ENCODE measurements at regions not wholly inside any gene's neighbourhood (a gene's known extent, or its start where the extent isn't known, plus 50 kb on each side); places are given as distances from the start of the nearest gene placed in this dataset.

DNA sequence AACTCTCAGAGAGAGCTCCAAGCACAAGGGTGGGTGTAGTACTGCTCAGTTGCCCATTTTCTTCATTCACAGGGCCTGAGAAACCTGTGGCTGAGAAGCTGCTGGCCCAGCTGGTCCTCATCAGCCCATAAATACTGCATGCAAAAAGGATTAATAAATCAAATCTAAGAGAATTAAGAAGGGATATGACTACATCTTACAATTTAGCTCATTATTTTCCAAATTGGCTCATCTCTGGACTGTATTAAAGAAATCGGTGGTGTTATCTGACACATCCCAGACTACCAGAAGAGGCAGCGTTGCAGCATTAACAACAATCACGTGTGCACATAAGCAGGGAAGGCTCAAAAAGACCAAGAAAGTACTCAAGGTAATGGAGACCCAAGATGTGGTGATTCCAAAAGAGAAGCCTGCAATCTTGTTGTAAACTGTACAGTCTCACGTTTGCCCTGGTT, 90.7 kb downstream of the CD24 start:
- Histone ChIP-seq H3K9ac (ENCODE audit: low read depth, low read length) (no peak overlapping the region), H3K4me3 (ENCODE audit: low read length) (no peak overlapping the region), H3K4me1 (ENCODE audit: insufficient read depth, low read length) (peaks cover 25% of the 10 kb centered on the region), H3K27me3 (ENCODE audit: insufficient read depth, low read length) (no peaks in the 10 kb centered on the region), H3K9me3 (ENCODE audit: insufficient read depth, low read depth, low read length) (no peaks in the 10 kb centered on the region), H3K36me3 (ENCODE audit: insufficient read depth, low read depth, low read length) (no peaks in the 10 kb centered on the region), H3K27ac (ENCODE audit: low read length) (no peak overlapping the region)

DNA sequence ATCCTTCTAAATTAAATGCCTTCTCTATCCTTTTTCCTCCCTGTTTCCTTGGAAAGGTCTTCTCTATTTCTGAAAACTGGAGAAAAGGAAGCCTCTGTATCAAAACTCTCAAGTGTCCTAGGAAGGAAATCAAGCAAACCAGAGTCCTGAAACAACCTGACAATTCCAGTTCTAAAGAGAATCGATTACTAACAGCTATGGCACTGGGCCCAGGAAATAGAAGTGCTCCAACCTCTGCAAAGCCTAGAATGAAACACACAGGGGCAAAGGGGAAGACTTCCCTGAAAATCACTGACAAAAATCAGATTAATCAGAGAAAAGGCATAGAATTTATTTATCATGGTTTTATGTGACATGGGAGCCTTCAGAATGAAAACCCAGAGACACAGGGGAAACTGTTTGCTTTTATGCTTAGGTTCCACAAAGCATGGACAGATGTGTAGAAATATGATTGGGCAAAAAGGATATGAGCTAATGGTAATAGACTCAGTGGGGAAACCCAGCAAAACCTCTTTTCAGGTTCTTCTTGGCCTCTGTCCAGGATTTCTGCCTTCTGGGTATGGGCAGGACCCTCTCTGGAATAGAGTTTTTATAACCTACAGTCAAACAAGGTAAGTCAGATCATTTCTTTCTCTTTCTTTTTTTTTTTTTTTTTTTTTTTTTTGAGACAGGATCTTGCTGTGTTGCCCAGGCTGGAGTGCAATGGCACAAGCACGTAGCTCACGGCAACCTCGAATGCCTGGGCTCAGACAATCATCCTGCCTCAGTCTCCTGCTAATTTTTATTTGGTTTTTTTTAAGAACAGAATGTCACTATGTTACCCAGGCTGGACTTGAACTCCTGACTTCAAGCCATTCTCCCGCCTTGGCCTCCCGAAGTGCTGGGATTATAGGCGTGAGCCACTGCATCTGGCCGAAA, 91.7 kb downstream of the CD24 start:
- Histone ChIP-seq H3K27ac (ENCODE audit: low read length) (no peak overlapping the region), H3K36me3 (ENCODE audit: insufficient read depth, low read depth, low read length) (no peaks in the 10 kb centered on the region), H3K27me3 (ENCODE audit: insufficient read depth, low read length) (no peaks in the 10 kb centered on the region), H3K9me3 (ENCODE audit: insufficient read depth, low read depth, low read length) (peaks cover 3% of the 10 kb centered on the region; the same call in 1 of the 2 replicates), H3K9ac (ENCODE audit: low read depth, low read length) (no peak overlapping the region), H3K4me1 (ENCODE audit: insufficient read depth, low read length) (peaks cover 22% of the 10 kb centered on the region; the same call in 1 of the 2 replicates), H3K4me3 (ENCODE audit: low read length) (no peak overlapping the region)

DNA sequence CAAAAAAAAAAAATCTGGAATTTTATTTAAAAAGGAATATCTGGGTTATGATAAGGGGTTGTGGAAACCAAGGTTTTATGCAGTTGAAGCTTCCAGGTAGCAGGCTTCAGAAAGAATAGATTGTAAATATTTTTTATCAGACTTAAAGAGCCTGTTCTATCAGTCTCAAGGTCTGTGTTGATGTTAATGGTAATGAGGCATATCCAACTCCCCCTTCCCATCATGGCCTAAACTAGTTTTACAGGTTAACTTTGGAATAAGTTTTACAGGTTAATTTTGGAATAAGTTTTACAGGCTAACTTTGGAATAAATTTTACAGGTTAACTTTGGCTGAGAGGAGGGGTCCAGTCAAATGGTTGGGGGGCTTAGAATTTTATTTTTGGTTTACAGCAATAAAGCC, 92.4 kb downstream of the CD24 start:
- H3K9ac ChIP-seq (ENCODE audit: low read depth, low read length) = no peak overlapping the region
- peaks cover 10% of the 10 kb centered on the region for H3K9me3 ChIP-seq (ENCODE audit: insufficient read depth, low read depth, low read length)
- no peak overlapping the region for H3K4me3 ChIP-seq (ENCODE audit: low read length)
- H3K27ac ChIP-seq (ENCODE audit: low read length) = no peak overlapping the region
- peaks cover 17% of the 10 kb centered on the region; the same call in 1 of the 2 replicates for H3K4me1 ChIP-seq (ENCODE audit: insufficient read depth, low read length)
- no peaks in the 10 kb centered on the region for H3K36me3 ChIP-seq (ENCODE audit: insufficient read depth, low read depth, low read length)
- no peaks in the 10 kb centered on the region for H3K27me3 ChIP-seq (ENCODE audit: insufficient read depth, low read length)

DNA sequence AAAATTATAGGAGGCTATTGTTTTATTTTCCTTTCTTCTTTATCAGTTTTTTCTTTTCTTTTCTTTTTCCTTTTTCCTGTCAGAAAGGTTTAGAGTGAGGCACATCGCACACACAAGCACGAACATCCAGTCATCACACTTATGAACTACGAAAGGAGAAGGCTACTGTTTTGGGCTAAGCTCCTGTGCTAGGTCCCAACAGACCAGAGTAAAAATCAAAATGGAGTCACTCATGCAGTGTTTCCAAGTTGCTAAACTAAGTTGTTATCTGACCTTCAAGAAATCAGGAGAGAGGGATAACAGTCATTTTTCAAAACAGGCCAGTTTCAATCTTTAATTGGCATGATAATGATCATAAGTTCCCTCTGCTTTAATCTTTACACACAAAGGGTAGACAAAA, 93.6 kb downstream of the CD24 start:
- no peak overlapping the region for H3K9ac ChIP-seq (ENCODE audit: low read depth, low read length)
- 0 out of 2 replicates have a peak, but pooled peaks cover under 1% of the 10 kb centered on the region for H3K36me3 ChIP-seq (ENCODE audit: insufficient read depth, low read depth, low read length)
- no peak overlapping the region for H3K4me3 ChIP-seq (ENCODE audit: low read length)
- H3K9me3 ChIP-seq (ENCODE audit: insufficient read depth, low read depth, low read length) = peaks cover 20% of the 10 kb centered on the region
- H3K27me3 ChIP-seq (ENCODE audit: insufficient read depth, low read length) = no peaks in the 10 kb centered on the region
- H3K4me1 ChIP-seq (ENCODE audit: insufficient read depth, low read length) = peaks cover 5% of the 10 kb centered on the region; the same call in 1 of the 2 replicates
- no peak overlapping the region for H3K27ac ChIP-seq (ENCODE audit: low read length)

DNA sequence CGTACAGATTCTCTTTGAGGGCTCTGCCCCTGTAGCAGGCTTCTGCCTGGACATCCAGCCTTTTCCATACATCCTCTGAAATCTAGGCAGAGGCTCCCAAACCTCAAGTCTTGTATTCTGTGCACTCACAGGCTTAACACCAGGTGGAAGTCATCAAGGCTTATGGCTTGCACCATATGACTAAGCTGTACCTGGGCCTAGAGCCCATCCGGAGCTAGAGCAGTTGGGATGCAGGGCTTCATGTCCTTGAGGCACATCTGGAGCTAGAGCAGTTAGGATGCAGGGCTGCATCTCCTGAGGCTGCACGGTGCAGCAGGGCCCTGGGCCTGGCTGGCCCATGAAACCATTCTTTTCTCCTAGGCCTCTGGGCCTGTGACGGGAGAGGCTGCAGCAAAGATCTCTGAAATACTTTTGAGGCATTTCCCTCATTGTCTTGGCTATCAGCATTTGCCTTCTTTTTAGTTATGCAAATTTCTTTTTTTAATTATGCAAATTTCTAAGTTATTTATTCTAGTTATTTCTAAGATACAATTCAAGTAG, 98.7 kb downstream of the CD24 start:
- Histone ChIP-seq H3K4me1 (ENCODE audit: insufficient read depth, low read length) (no peaks in the 10 kb centered on the region), H3K27ac (ENCODE audit: low read length) (no peak overlapping the region), H3K27me3 (ENCODE audit: insufficient read depth, low read length) (no peaks in the 10 kb centered on the region), H3K36me3 (ENCODE audit: insufficient read depth, low read depth, low read length) (0 out of 2 replicates have a peak, but pooled peaks cover 6% of the 10 kb centered on the region), H3K9me3 (ENCODE audit: insufficient read depth, low read depth, low read length) (peaks cover 39% of the 10 kb centered on the region), H3K9ac (ENCODE audit: low read depth, low read length) (no peak overlapping the region), H3K4me3 (ENCODE audit: low read length) (no peak overlapping the region)

DNA sequence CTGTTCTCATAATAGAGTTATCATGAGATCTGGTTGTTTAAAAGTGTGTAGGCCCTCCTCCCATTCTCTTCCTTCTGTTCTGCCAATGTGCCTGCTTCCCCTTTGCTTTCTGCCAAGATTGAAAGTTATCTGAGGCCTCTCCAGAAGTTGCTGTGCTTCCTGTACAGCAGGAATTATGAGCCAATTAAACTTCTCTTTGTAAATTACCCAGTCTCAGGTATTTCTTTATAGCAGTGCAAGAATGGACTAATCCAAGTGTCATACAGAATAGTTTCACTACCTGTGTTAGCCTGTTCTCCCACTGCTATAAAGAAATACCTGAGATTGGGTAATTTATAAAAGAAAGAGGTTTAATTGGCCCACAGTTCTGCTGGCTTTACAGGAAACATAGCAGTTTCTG, 100.0 kb downstream of the CD24 start:
- Histone ChIP-seq H3K36me3 (ENCODE audit: insufficient read depth, low read depth, low read length) (0 out of 2 replicates have a peak, but pooled peaks cover 6% of the 10 kb centered on the region), H3K4me3 (ENCODE audit: low read length) (no peak overlapping the region), H3K27me3 (ENCODE audit: insufficient read depth, low read length) (no peaks in the 10 kb centered on the region), H3K9ac (ENCODE audit: low read depth, low read length) (no peak overlapping the region), H3K9me3 (ENCODE audit: insufficient read depth, low read depth, low read length) (peaks cover 44% of the 10 kb centered on the region), H3K4me1 (ENCODE audit: insufficient read depth, low read length) (no peaks in the 10 kb centered on the region), H3K27ac (ENCODE audit: low read length) (no peak overlapping the region)

DNA sequence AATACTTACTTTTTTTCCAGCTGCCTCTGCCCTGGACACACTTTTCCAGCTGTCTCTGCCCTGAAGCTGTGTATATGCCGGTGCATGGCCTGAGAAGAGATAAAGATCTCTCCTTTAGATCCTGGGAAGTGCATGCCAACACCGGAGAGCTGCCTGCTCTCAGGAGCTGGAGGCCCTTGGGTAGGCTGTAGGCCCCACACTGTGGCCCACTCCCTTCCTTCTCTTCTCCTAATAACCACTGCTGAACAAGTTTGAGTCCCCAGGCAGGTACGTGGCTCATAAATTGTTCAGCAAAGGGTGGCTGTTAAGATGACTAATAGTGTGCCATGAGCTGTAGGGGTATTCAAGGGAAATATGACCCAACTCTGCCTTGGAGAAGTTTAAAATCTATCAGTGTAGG, 102.5 kb downstream of the CD24 start:
- H3K4me3 ChIP-seq (ENCODE audit: low read length) = no peak overlapping the region
- H3K27ac ChIP-seq (ENCODE audit: low read length) = no peak overlapping the region
- H3K9ac ChIP-seq (ENCODE audit: low read depth, low read length) = no peak overlapping the region
- H3K4me1 ChIP-seq (ENCODE audit: insufficient read depth, low read length) = 0 out of 2 replicates have a peak, but pooled peaks cover 1% of the 10 kb centered on the region
- 0 out of 2 replicates have a peak, but pooled peaks cover 6% of the 10 kb centered on the region for H3K36me3 ChIP-seq (ENCODE audit: insufficient read depth, low read depth, low read length)
- no peaks in the 10 kb centered on the region for H3K27me3 ChIP-seq (ENCODE audit: insufficient read depth, low read length)
- H3K9me3 ChIP-seq (ENCODE audit: insufficient read depth, low read depth, low read length) = peaks cover 44% of the 10 kb centered on the region

DNA sequence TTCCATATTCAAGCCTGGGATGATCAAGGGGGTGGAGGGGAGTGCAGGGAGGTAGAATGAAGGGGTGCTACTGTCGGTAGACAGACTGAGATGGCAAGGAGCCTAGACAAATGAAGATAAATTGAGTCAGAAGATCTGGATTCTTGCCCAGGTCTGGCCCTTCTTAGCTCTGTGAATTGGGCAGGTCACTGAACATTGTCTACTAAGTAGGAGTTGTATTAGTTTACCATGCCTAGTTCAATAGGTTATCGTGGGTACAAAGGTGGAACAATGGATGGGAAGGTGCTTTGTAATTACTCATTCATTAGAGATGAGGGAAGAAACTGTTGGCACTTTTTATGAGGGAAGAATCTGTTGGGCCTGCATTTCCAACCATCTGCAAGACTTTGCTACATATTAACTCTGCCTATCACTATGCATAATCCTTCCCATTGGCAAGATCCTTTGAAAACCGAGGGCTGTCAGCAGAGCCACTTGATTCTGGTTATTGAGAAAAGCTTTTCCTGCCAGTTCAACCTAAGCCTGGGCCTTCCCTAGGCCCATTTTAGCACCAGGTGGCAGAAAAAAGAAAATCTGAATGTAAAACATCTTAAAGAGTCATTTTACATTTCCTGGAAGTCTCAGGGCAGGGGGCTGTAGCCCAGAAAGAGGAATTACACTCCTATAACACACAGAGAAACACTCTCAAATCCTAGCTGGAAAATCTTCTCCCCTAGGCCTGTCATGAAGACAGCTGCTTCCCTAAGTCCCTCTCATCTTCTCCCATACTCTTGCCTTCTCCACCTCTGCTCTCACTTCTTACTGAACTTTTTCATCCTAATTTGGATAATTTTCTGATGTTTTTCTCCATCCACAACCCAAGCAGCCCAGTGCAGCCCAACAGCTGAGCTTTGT, 103.5 kb downstream of the CD24 start:
- Histone ChIP-seq H3K4me1 (ENCODE audit: insufficient read depth, low read length) (0 out of 2 replicates have a peak, but pooled peaks cover 3% of the 10 kb centered on the region), H3K27ac (ENCODE audit: low read length) (no peak overlapping the region), H3K4me3 (ENCODE audit: low read length) (no peak overlapping the region), H3K9me3 (ENCODE audit: insufficient read depth, low read depth, low read length) (peaks cover 46% of the 10 kb centered on the region), H3K9ac (ENCODE audit: low read depth, low read length) (no peak overlapping the region), H3K36me3 (ENCODE audit: insufficient read depth, low read depth, low read length) (0 out of 2 replicates have a peak, but pooled peaks cover 6% of the 10 kb centered on the region), H3K27me3 (ENCODE audit: insufficient read depth, low read length) (no peaks in the 10 kb centered on the region)

DNA sequence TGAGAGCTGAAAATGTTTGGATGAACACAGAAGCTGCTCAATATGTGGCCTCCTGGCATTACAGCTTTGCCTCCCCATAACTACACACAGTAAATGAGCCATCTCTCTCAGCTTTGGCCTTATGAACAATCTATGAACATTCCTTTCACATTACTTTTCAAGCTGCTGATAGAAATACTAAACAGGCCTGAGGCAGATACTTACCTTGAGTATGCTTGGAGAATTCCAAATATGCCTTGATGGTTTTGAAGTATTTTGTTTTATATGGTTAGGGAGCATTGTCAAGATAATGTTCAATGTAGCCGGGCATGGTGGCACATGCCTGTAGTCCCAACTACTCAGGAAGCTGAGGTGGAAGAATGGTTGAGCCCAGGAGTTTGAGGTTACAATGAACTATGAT, 104.5 kb downstream of the CD24 start:
- Histone ChIP-seq H3K9ac (ENCODE audit: low read depth, low read length) (no peak overlapping the region), H3K36me3 (ENCODE audit: insufficient read depth, low read depth, low read length) (no peaks in the 10 kb centered on the region), H3K9me3 (ENCODE audit: insufficient read depth, low read depth, low read length) (peaks cover 41% of the 10 kb centered on the region), H3K4me3 (ENCODE audit: low read length) (no peak overlapping the region), H3K27me3 (ENCODE audit: insufficient read depth, low read length) (no peaks in the 10 kb centered on the region), H3K27ac (ENCODE audit: low read length) (no peak overlapping the region), H3K4me1 (ENCODE audit: insufficient read depth, low read length) (0 out of 2 replicates have a peak, but pooled peaks cover 3% of the 10 kb centered on the region)

DNA sequence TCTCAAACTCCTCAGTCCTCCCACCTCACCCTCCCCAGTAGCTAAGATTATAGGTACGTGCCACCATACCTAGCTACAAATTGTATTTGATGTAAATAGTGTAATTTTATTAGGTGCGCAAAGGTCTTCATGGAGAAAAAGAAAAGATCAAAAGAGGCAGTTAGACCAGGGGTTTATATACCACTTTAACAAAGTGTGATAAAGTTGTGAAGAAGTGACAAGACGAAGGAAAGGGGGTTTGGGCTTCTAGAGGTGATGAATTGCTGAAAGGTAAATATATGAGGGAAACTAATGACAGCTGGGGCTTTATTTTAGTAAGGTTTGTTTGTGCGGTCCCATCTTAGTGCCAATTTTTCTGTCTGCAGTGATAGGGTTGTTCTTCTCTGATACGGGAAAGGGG, 105.3 kb downstream of the CD24 start:
- no peak overlapping the region for H3K9ac ChIP-seq (ENCODE audit: low read depth, low read length)
- H3K4me1 ChIP-seq (ENCODE audit: insufficient read depth, low read length) = 0 out of 2 replicates have a peak, but pooled peaks cover 3% of the 10 kb centered on the region
- H3K4me3 ChIP-seq (ENCODE audit: low read length) = no peak overlapping the region
- no peaks in the 10 kb centered on the region for H3K27me3 ChIP-seq (ENCODE audit: insufficient read depth, low read length)
- H3K9me3 ChIP-seq (ENCODE audit: insufficient read depth, low read depth, low read length) = peaks cover 33% of the 10 kb centered on the region
- no peak overlapping the region for H3K27ac ChIP-seq (ENCODE audit: low read length)
- no peaks in the 10 kb centered on the region for H3K36me3 ChIP-seq (ENCODE audit: insufficient read depth, low read depth, low read length)
